ENCODE measurements at regions not wholly inside any gene's neighbourhood (a gene's known extent, or its start where the extent isn't known, plus 50 kb on each side); places are given as distances from the start of the nearest gene placed in this dataset.

DNA sequence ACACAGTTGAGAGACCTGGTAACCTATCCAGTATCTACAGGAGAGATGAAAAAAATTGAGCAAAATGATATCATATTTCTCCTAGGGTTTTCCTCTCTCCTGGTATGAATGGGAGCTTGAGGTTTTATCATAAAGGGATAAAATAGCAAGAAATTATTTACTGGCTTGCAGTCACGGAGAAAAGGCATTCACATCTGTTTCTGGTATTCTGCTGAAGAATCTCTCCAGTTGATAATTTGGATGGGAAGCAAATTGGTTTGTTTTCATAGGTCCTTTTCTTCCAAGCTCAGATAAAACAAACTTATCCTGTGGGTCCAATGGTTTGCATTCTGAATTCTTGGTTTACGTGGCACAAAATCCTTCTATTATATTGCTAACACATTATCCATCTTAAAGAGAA is 83.1 kb upstream of the GYPA start:
- TF ChIP-seq POLR2A (IDR thresholded peaks at IDR 0.05; ENCODE audit: low read depth, low read length) (no peak), TAF1 (IDR thresholded peaks at IDR 0.05; ENCODE audit: low read depth, low read length) (no peak), POLR2AphosphoS5 (IDR thresholded peaks at IDR 0.05; ENCODE audit: low read depth, low read length) (no peak)
